ENCODE measurements at regions not wholly inside any gene's neighbourhood (a gene's known extent, or its start where the extent isn't known, plus 50 kb on each side); places are given as distances from the start of the nearest gene placed in this dataset.

DNA sequence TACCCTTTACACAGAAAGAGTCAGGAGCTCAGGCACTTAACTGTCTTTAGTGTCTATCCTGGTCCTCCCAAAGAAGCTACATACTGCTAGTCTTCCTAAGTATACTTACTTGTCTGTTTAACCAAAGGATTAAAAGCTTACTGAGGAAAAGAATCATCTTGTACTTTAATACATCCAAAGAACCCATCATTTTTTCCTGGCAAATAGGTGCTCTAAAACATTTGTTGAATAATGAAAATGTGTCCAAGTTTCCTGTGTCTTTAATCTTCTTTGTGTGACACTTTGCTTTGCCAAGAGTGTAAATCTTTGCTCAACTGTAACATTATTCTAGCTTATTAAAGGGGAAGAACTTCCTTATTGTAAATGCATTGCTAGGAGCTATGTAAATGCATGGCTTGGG lies 519.2 kb downstream of the OTOL1 start:
- TF ChIP-seq, protein P1, sequence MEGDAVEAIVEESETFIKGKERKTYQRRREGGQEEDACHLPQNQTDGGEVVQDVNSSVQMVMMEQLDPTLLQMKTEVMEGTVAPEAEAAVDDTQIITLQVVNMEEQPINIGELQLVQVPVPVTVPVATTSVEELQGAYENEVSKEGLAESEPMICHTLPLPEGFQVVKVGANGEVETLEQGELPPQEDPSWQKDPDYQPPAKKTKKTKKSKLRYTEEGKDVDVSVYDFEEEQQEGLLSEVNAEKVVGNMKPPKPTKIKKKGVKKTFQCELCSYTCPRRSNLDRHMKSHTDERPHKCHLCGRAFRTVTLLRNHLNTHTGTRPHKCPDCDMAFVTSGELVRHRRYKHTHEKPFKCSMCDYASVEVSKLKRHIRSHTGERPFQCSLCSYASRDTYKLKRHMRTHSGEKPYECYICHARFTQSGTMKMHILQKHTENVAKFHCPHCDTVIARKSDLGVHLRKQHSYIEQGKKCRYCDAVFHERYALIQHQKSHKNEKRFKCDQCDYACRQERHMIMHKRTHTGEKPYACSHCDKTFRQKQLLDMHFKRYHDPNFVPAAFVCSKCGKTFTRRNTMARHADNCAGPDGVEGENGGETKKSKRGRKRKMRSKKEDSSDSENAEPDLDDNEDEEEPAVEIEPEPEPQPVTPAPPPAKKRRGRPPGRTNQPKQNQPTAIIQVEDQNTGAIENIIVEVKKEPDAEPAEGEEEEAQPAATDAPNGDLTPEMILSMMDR (IDR thresholded peaks at IDR 0.05), result no peak
- no peak for ATAC-seq
- intact Hi-C loops (cut with DNase I), result no loop called here
- Histone ChIP-seq H3K4me3 (no peak overlapping the region), H3K27ac (no peak overlapping the region), H3K4me1 (no peaks in the 10 kb centered on the region), H3K36me3 (no peaks in the 10 kb centered on the region), H3K9me3 (no peaks in the 10 kb centered on the region), H3K27me3 (ENCODE audit: low read depth) (no peaks in the 10 kb centered on the region)
- DNase-seq, result no peak

DNA sequence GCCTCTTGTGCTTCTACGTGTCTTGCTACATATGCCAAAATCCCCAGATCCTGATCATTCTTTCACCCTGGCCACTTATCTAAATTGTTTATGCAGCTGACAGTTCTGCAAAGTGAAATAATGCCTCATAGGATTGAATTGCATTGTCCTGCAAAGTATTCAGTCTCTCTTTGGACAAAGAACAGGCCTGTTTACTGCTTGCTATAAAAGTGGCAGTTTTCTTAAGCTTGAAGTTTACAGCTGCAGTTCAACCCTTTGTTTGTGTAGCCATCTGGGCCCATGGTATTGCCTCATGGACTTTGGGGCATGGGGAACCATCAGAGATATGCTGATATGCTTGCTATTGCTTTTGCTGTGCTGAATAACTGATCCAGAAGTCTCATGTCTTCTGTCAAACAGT lies 523.2 kb downstream of the OTOL1 start:
- DNase-seq, result no peak

DNA sequence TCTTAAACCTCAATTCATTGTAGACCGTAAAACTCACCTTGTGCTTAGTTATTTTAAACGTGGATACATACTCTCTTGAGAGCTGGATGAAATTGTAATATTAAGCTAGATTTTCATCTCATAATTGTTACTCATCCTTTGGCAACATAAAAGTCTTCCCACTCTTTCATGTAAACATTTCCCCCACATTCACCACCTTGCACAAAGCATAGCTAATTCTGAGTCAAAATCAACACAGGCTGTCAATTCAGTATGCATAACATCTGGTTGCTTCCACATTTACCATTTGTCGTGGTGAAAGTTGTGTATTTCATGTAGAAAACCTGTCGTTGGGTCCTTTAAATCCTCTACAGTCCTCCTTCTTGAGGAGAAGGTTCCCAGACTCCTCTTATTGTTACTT lies 524.6 kb downstream of the OTOL1 start:
- TF ChIP-seq, protein P1 (IDR thresholded peaks at IDR 0.05), result no peak

More for the DNA sequence above, 523.2 kb downstream of the OTOL1 start:
- intact Hi-C loops (cut with DNase I), result no loop called here
- Histone ChIP-seq H3K27me3 (ENCODE audit: low read depth) (no peaks in the 10 kb centered on the region), H3K36me3 (no peaks in the 10 kb centered on the region), H3K4me1 (no peaks in the 10 kb centered on the region), H3K9me3 (no peaks in the 10 kb centered on the region), H3K27ac (no peak overlapping the region), H3K4me3 (no peak overlapping the region)
- TF ChIP-seq, protein P1 (IDR thresholded peaks at IDR 0.05), result no peak
- ATAC-seq, result no peak

DNA sequence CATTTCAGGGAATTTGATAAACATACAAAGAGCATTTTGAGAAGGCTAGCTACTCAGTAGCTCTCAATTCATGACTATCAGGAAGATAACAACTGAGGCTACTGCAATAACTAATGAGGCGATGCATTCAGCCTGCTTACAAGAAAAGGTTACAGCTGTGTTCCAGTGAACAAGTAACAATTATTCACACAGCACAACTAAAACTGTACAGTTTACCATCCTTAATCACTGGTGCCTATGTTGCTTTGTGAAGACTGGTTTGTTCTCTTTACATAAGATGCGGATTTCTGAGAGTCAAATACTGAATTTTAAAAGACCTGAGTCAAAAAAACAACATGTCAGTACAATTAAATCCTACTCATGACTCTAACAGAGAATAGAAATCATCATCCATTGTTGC lies 526.3 kb downstream of the OTOL1 start:
- Histone ChIP-seq H3K36me3 (no peaks in the 10 kb centered on the region), H3K27me3 (ENCODE audit: low read depth) (no peaks in the 10 kb centered on the region), H3K27ac (no peak overlapping the region), H3K9me3 (no peaks in the 10 kb centered on the region), H3K4me1 (no peaks in the 10 kb centered on the region), H3K4me3 (no peak overlapping the region)
- ATAC-seq, result no peak
- no peak for DNase-seq
- intact Hi-C loops (cut with DNase I), result no loop called here
- TF ChIP-seq, protein P1 (IDR thresholded peaks at IDR 0.05), result no peak

More for the DNA sequence above, 524.6 kb downstream of the OTOL1 start:
- no peak overlapping the region for H3K4me3 ChIP-seq
- ATAC-seq (no peak), DNase-seq (no peak)
- H3K9me3 ChIP-seq, result no peaks in the 10 kb centered on the region
- no peak overlapping the region for H3K27ac ChIP-seq
- H3K27me3 ChIP-seq (ENCODE audit: low read depth), result no peaks in the 10 kb centered on the region
- H3K4me1 ChIP-seq, result no peaks in the 10 kb centered on the region
- no peaks in the 10 kb centered on the region for H3K36me3 ChIP-seq
- intact Hi-C loops (cut with DNase I), result no loop called here

DNA sequence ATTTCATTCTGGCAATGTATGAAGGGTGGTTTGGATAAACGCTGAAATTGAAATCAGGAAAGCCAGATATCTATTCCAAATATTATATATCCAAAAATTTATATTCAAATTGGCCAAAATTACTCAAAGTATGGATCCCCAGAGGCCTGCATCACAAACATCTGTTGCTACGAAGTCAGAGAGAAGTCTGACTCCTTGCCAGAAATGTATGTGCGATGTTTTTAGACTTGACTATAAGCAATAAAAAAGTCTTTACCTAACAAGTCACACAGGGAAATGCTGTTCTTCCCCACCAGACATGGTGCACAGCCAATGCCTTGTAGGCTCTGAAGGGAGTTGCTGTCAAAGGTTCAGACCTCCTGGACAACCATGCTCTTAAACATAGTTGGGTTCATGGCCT lies 533.1 kb downstream of the OTOL1 start:
- H3K4me1 ChIP-seq, result no peaks in the 10 kb centered on the region
- H3K27ac ChIP-seq, result no peak overlapping the region
- H3K27me3 ChIP-seq (ENCODE audit: low read depth), result no peaks in the 10 kb centered on the region
- H3K36me3 ChIP-seq, result no peaks in the 10 kb centered on the region
- DNase-seq, result no peak
- no peak for ATAC-seq
- H3K9me3 ChIP-seq, result no peaks in the 10 kb centered on the region
- H3K4me3 ChIP-seq, result no peak overlapping the region
- intact Hi-C loops (cut with DNase I), result no loop called here
- TF ChIP-seq, protein P1 (IDR thresholded peaks at IDR 0.05), result no peak

DNA sequence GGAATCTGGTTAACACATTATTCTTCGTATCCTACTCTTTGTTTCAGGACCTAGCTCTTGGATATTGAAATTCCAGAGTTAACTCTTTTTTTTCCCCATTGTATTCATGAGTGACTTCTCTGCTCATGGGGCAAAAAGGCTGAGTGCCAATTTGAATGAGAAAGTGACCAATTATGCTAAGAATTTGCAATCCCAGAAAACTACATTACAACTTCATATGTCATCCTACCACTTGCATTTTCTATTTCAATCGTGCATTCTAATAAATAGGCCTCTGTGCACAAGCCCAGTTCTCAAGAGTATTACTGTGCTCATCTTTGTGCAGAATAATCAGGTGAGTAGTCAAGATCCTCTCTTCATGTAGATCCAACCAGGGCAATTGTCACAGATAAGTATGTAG lies 537.8 kb downstream of the OTOL1 start:
- DNase-seq, result no peak
- H3K9me3 ChIP-seq, result no peaks in the 10 kb centered on the region
- intact Hi-C loops (cut with DNase I), result no loop called here
- H3K27me3 ChIP-seq (ENCODE audit: low read depth), result no peaks in the 10 kb centered on the region
- no peaks in the 10 kb centered on the region for H3K36me3 ChIP-seq
- no peak for ATAC-seq
- no peaks in the 10 kb centered on the region for H3K4me1 ChIP-seq
- TF ChIP-seq, protein P1 (IDR thresholded peaks at IDR 0.05), result no peak
- no peak overlapping the region for H3K27ac ChIP-seq
- no peak overlapping the region for H3K4me3 ChIP-seq
